22Rv1 (cell line): ENCODE measurements at regions not wholly inside any gene's neighbourhood (a gene's known extent, or its start where the extent isn't known, plus 50 kb on each side); places are given as distances from the start of the nearest gene placed in this dataset.

Experiments
- ZFX ChIP-seq: fragments of 450-650 bp; IDR thresholded peaks from 2 replicates; pipeline ENCODE4 v1.6.1; 2017; ENCODE audit warnings: antibody characterized with exemption, borderline replicate concordance
- TF ChIP-seq, protein P1 (sequence below): fragments of 450-650 bp; IDR thresholded peaks from 2 replicates; pipeline ENCODE4 v1.5.1; 2017; ENCODE audit warnings: mild to moderate bottlenecking

DNA sequence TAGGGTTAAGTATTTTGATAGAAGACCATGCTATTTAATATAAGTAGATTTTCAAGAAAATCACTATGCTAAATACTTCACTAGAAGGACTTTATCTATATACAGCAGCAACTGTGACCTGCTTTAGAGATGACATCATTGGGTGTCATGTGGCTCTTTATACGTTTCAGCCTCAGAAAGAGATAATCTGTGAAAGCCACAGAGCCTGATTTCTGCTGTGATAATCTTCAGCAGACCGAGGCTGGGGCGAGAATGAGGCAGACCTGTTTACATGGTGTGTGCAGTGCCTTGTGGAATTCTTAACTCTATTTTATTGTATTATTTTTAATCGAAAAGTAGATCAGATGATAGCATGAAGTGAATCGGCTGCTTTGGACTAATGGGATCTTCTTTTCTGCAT is 471.2 kb downstream of the MFSD1 start:
- TF ChIP-seq, protein P1, sequence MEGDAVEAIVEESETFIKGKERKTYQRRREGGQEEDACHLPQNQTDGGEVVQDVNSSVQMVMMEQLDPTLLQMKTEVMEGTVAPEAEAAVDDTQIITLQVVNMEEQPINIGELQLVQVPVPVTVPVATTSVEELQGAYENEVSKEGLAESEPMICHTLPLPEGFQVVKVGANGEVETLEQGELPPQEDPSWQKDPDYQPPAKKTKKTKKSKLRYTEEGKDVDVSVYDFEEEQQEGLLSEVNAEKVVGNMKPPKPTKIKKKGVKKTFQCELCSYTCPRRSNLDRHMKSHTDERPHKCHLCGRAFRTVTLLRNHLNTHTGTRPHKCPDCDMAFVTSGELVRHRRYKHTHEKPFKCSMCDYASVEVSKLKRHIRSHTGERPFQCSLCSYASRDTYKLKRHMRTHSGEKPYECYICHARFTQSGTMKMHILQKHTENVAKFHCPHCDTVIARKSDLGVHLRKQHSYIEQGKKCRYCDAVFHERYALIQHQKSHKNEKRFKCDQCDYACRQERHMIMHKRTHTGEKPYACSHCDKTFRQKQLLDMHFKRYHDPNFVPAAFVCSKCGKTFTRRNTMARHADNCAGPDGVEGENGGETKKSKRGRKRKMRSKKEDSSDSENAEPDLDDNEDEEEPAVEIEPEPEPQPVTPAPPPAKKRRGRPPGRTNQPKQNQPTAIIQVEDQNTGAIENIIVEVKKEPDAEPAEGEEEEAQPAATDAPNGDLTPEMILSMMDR, result no peak
- no peak for TF ChIP-seq ZFX
